Trophoblast cell (in vitro differentiated cells and primary cell): ENCODE measurements at regions not wholly inside any gene's neighbourhood (a gene's known extent, or its start where the extent isn't known, plus 50 kb on each side); places are given as distances from the start of the nearest gene placed in this dataset.

Experiments used
- DNase-seq, 2 donors: peaks; one replicate each; pipeline ENCODE4 v3.0.0-alpha.2; 2016
- H2AFZ ChIP-seq: 2 replicates; pipeline ENCODE4 v1.6.1; 2013; ENCODE audit warnings: low read length, moderate library complexity, mild to moderate bottlenecking; ENCODE audit not compliant: insufficient read depth, poor library complexity
- H2AK5ac ChIP-seq: 2 replicates; pipeline ENCODE4 v1.6.1; 2013; ENCODE audit warnings: mild to moderate bottlenecking, low read length
- H2BK120ac ChIP-seq: 2 replicates; pipeline ENCODE4 v1.6.1; 2013; ENCODE audit warnings: low read length, mild to moderate bottlenecking, moderate library complexity; ENCODE audit not compliant: insufficient read depth, poor library complexity
- H2BK12ac ChIP-seq: 2 replicates; pipeline ENCODE4 v1.6.1; 2013; ENCODE audit warnings: mild to moderate bottlenecking, low read length, moderate library complexity
- H2BK5ac ChIP-seq: 2 replicates; pipeline ENCODE4 v1.6.1; 2013; ENCODE audit warnings: low read length, low read depth, moderate library complexity, mild to moderate bottlenecking; ENCODE audit not compliant: poor library complexity
- H3K14ac ChIP-seq: 2 replicates; pipeline ENCODE4 v1.6.1; 2013; ENCODE audit warnings: mild to moderate bottlenecking, low read length
- H3K18ac ChIP-seq: 2 replicates; pipeline ENCODE4 v1.6.1; 2013; ENCODE audit warnings: mild to moderate bottlenecking, low read length
- H3K23ac ChIP-seq: 2 replicates; pipeline ENCODE4 v1.6.1; 2013; ENCODE audit warnings: low read length
- H3K27ac ChIP-seq: 2 replicates; pipeline ENCODE4 v1.5.1; 2013; ENCODE audit warnings: low read depth, mild to moderate bottlenecking, inconsistent platforms, low read length, moderate library complexity
- H3K27me3 ChIP-seq: 2 replicates; pipeline ENCODE4 v1.6.1; 2013; ENCODE audit warnings: inconsistent platforms, mild to moderate bottlenecking, low read length, moderate library complexity; ENCODE audit not compliant: insufficient read depth
- H3K36me3 ChIP-seq, 2 experiments: 1 replicate in 1 of 2; 2 replicates in 1 of 2; pipeline ENCODE4 v1.6.1; 2013; ENCODE audit warnings: low read length in 2 of 2, mild to moderate bottlenecking in 2 of 2, moderate library complexity in 1 of 2; ENCODE audit not compliant: insufficient read depth in 2 of 2, control insufficient read depth in 1 of 2
- H3K4ac ChIP-seq: 2 replicates; pipeline ENCODE4 v1.6.1; 2013; ENCODE audit warnings: low read depth, mild to moderate bottlenecking, low read length, moderate library complexity
- H3K4me1 ChIP-seq, 2 experiments: 1 replicate in 1 of 2; 2 replicates in 1 of 2; pipeline ENCODE4 v1.6.1; 2013; ENCODE audit warnings: low read length in 2 of 2, mild to moderate bottlenecking in 2 of 2, moderate library complexity in 1 of 2; ENCODE audit not compliant: insufficient read depth in 2 of 2, control insufficient read depth in 1 of 2
- H3K4me2 ChIP-seq: 2 replicates; pipeline ENCODE4 v1.6.1; 2013; ENCODE audit warnings: inconsistent platforms, mild to moderate bottlenecking, low read length, moderate library complexity
- H3K4me3 ChIP-seq: 2 replicates; pipeline ENCODE4 v1.5.1; 2013; ENCODE audit warnings: mild to moderate bottlenecking, low read depth, low read length, inconsistent platforms
- H3K79me1 ChIP-seq: one replicate; pipeline ENCODE4 v1.6.1; 2013; ENCODE audit warnings: low read length
- H3K79me2 ChIP-seq: 2 replicates; pipeline ENCODE4 v1.6.1; 2013; ENCODE audit warnings: low read length, mild to moderate bottlenecking; ENCODE audit not compliant: control insufficient read depth, insufficient read depth, poor library complexity
- H3K9ac ChIP-seq: 2 replicates; pipeline ENCODE4 v1.6.1; 2013; ENCODE audit warnings: mild to moderate bottlenecking, low read length
- H3K9me3 ChIP-seq: 2 replicates; pipeline ENCODE4 v1.6.1; 2013; ENCODE audit warnings: low read depth, mild to moderate bottlenecking, control low read depth, inconsistent platforms, low read length; ENCODE audit not compliant: insufficient read depth
- H4K12ac ChIP-seq: 2 replicates; pipeline ENCODE4 v1.6.1; 2013; ENCODE audit warnings: low read depth, mild to moderate bottlenecking, low read length, moderate library complexity
- H4K8ac ChIP-seq: 2 replicates; pipeline ENCODE4 v1.6.1; 2013; ENCODE audit warnings: low read depth, mild to moderate bottlenecking, low read length, moderate library complexity
- H4K91ac ChIP-seq: one replicate; pipeline ENCODE4 v1.6.1; 2013; ENCODE audit warnings: low read depth, mild to moderate bottlenecking, low read length, moderate library complexity
- WGBS: extraction: QIAGEN DNeasy Blood & Tissue Kit; methylation state at CpG from one replicate; pipeline ENCODE4 v1.1.7; 2013; ENCODE audit warnings: missing lambda C conversion rate; ENCODE audit not compliant: insufficient read length, insufficient coverage; ENCODE audit errors: extremely low coverage; 5-methylcytosine and 5-hydroxymethylcytosine counted together

- H4K91ac ChIP-seq = no peak overlapping the region
- H3K4me1 ChIP-seq = no peaks in the 10 kb centered on the region
- no peak overlapping the region for H4K8ac ChIP-seq
- no peak overlapping the region for H3K23ac ChIP-seq
- H3K36me3 ChIP-seq = no peaks in the 10 kb centered on the region
- no peak overlapping the region for H4K12ac ChIP-seq
- H3K4me3 ChIP-seq = no peak overlapping the region
- no peak overlapping the region for H3K9ac ChIP-seq
- H3K4ac ChIP-seq = no peak overlapping the region
- WGBS = no CpG with 5 or more reads among the region's 6 CpGs
- H3K79me1 ChIP-seq = no peaks in the 10 kb centered on the region
- H3K9me3 ChIP-seq = no peaks in the 10 kb centered on the region
- H2AK5ac ChIP-seq = no peak overlapping the region
- no peak overlapping the region for H3K27ac ChIP-seq
- no peaks in the 10 kb centered on the region for H3K79me2 ChIP-seq
- H3K4me2 ChIP-seq = no peak overlapping the region
- H3K14ac ChIP-seq = no peak overlapping the region
- H3K27me3 ChIP-seq = no peaks in the 10 kb centered on the region
- no peak overlapping the region for H2BK120ac ChIP-seq
- DNase-seq = no peak
- no peak overlapping the region for H2BK5ac ChIP-seq
- no peak overlapping the region for H3K18ac ChIP-seq
- no peak overlapping the region for H2AFZ ChIP-seq
- no peak overlapping the region for H2BK12ac ChIP-seq
Measured at GRCh38 chr16:17998996-17999395, 337.5 kb downstream of the NPIPA8 start.

- Histone ChIP-seq H2BK120ac (no peak overlapping the region), H2BK5ac (no peak overlapping the region), H4K8ac (no peak overlapping the region), H3K27ac (no peak overlapping the region), H3K4me2 (no peak overlapping the region), H3K79me2 (no peaks in the 10 kb centered on the region), H3K36me3 (no peaks in the 10 kb centered on the region), H2BK12ac (no peak overlapping the region), H3K27me3 (no peaks in the 10 kb centered on the region), H3K23ac (no peak overlapping the region), H3K4ac (no peak overlapping the region), H4K91ac (no peak overlapping the region), H2AK5ac (no peak overlapping the region), H3K4me1 (no peaks in the 10 kb centered on the region), H3K9me3 (no peaks in the 10 kb centered on the region), H3K79me1 (no peaks in the 10 kb centered on the region), H3K9ac (no peak overlapping the region), H3K4me3 (no peak overlapping the region), H2AFZ (no peak overlapping the region), H3K14ac (no peak overlapping the region), H3K18ac (no peak overlapping the region), H4K12ac (no peak overlapping the region)
- no CpG with 5 or more reads among the region's 1 CpG for WGBS
- no peak for DNase-seq
Measured at GRCh38 chr16:17998550-17998949, 338.0 kb downstream of the NPIPA8 start.

- no peak overlapping the region for H4K8ac ChIP-seq
- H3K4me3 ChIP-seq = no peak overlapping the region
- H4K91ac ChIP-seq = no peak overlapping the region
- no peak overlapping the region for H2BK120ac ChIP-seq
- no peak overlapping the region for H3K14ac ChIP-seq
- WGBS = no CpG with 5 or more reads among the region's 5 CpGs
- H3K4me1 ChIP-seq = no peaks in the 10 kb centered on the region
- H3K79me1 ChIP-seq = no peaks in the 10 kb centered on the region
- no peak overlapping the region for H3K4ac ChIP-seq
- H2BK5ac ChIP-seq = no peak overlapping the region
- no peaks in the 10 kb centered on the region for H3K27me3 ChIP-seq
- no peak overlapping the region for H3K18ac ChIP-seq
- no peak overlapping the region for H4K12ac ChIP-seq
- no peak overlapping the region for H2AFZ ChIP-seq
- H3K23ac ChIP-seq = no peak overlapping the region
- no peak overlapping the region for H2BK12ac ChIP-seq
- no peaks in the 10 kb centered on the region for H3K36me3 ChIP-seq
- no peaks in the 10 kb centered on the region for H3K9me3 ChIP-seq
- no peaks in the 10 kb centered on the region for H3K79me2 ChIP-seq
- no peak overlapping the region for H2AK5ac ChIP-seq
- H3K9ac ChIP-seq = no peak overlapping the region
- DNase-seq = no peak
- no peak overlapping the region for H3K27ac ChIP-seq
- no peak overlapping the region for H3K4me2 ChIP-seq
Measured at GRCh38 chr16:17994027-17994426, 342.5 kb downstream of the NPIPA8 start.

GRCh38 chr16:17992416-17992815 lies 344.1 kb downstream of the NPIPA8 start:
- DNase-seq = no peak
- no peak overlapping the region for H4K91ac ChIP-seq
- no peak overlapping the region for H2AK5ac ChIP-seq
- H3K4me1 ChIP-seq = no peaks in the 10 kb centered on the region
- H3K14ac ChIP-seq = no peak overlapping the region
- H3K9ac ChIP-seq = no peak overlapping the region
- H4K8ac ChIP-seq = no peak overlapping the region
- H3K79me1 ChIP-seq = no peaks in the 10 kb centered on the region
- H3K4me3 ChIP-seq = no peak overlapping the region
- no peak overlapping the region for H3K18ac ChIP-seq
- no peaks in the 10 kb centered on the region for H3K36me3 ChIP-seq
- H3K79me2 ChIP-seq = no peaks in the 10 kb centered on the region
- H2AFZ ChIP-seq = no peak overlapping the region
- no peak overlapping the region for H3K4me2 ChIP-seq
- no peak overlapping the region for H2BK12ac ChIP-seq
- no peak overlapping the region for H2BK5ac ChIP-seq
- H2BK120ac ChIP-seq = no peak overlapping the region
- H3K27ac ChIP-seq = no peak overlapping the region
- H4K12ac ChIP-seq = no peak overlapping the region
- no peak overlapping the region for H3K23ac ChIP-seq
- no peaks in the 10 kb centered on the region for H3K9me3 ChIP-seq
- H3K4ac ChIP-seq = no peak overlapping the region
- no peaks in the 10 kb centered on the region for H3K27me3 ChIP-seq

- no peak overlapping the region for H2AFZ ChIP-seq
Measured at GRCh38 chr16:17989255-17989654, 347.3 kb downstream of the NPIPA8 start.

More at GRCh38 chr16:17989255-17989654, 347.3 kb downstream of the NPIPA8 start:
- Histone ChIP-seq H3K4me1 (no peaks in the 10 kb centered on the region), H3K4me3 (no peak overlapping the region), H2BK120ac (no peak overlapping the region), H3K36me3 (no peaks in the 10 kb centered on the region), H3K27me3 (no peaks in the 10 kb centered on the region), H3K14ac (no peak overlapping the region), H3K79me2 (no peaks in the 10 kb centered on the region), H3K27ac (no peak overlapping the region), H4K12ac (no peak overlapping the region), H3K4ac (no peak overlapping the region), H4K91ac (no peak overlapping the region), H3K79me1 (no peaks in the 10 kb centered on the region), H2BK5ac (no peak overlapping the region), H3K18ac (no peak overlapping the region), H3K9ac (no peak overlapping the region), H4K8ac (no peak overlapping the region), H2BK12ac (no peak overlapping the region), H2AK5ac (no peak overlapping the region), H3K23ac (no peak overlapping the region), H3K9me3 (no peaks in the 10 kb centered on the region), H3K4me2 (no peak overlapping the region)
- no peak for DNase-seq
- no CpG with 5 or more reads among the region's 4 CpGs for WGBS
